ENCODE measurements at regions not wholly inside any gene's neighbourhood (a gene's known extent, or its start where the extent isn't known, plus 50 kb on each side); places are given as distances from the start of the nearest gene placed in this dataset.

GRCh38 chr1:166295656-166296055 is 128.9 kb upstream of the FAM78B start:
- Histone ChIP-seq H3K79me2 (replicated peaks; ENCODE audit: insufficient read depth, low read length) (no peaks in the 10 kb centered on the region), H3K36me3 (ENCODE audit: insufficient read depth, low read length) (no peaks in the 10 kb centered on the region), H3K9me2 (ENCODE audit: insufficient read depth, low read length) (no peaks in the 10 kb centered on the region), H3K27me3 (ENCODE audit: insufficient read depth, low read depth, low read length) (no peaks in the 10 kb centered on the region), H2AFZ (ENCODE audit: low read depth, low read length) (no peak overlapping the region), H3F3A (ENCODE audit: insufficient read depth, low read length, poor library complexity, severe bottlenecking) (no peaks in the 10 kb centered on the region), H3K27ac (ENCODE audit: low read length) (no peak overlapping the region), H3K9ac (ENCODE audit: low read length) (no peak overlapping the region), H3K4me2 (ENCODE audit: low read length) (no peak overlapping the region), H3K9me3 (ENCODE audit: low read length) (no peaks in the 10 kb centered on the region), H4K20me1 (ENCODE audit: insufficient read depth) (no peaks in the 10 kb centered on the region), H3K4me3 (ENCODE audit: low read length) (no peak overlapping the region)
- TF ChIP-seq TAF1 (IDR thresholded peaks at IDR 0.05; ENCODE audit: low read depth) (no peak), POLR2AphosphoS5 (IDR thresholded peaks at IDR 0.05) (no peak), EZH2 (IDR thresholded peaks at IDR 0.05; ENCODE audit: borderline replicate concordance, insufficient read depth, low read length, poor library complexity, severe bottlenecking) (no peak)

- H3F3A ChIP-seq (ENCODE audit: insufficient read depth, low read length, poor library complexity, severe bottlenecking): no peaks in the 10 kb centered on the region
- H3K9me3 ChIP-seq (ENCODE audit: low read length): no peaks in the 10 kb centered on the region
- no peaks in the 10 kb centered on the region for H4K20me1 ChIP-seq (ENCODE audit: insufficient read depth)
- H3K79me2 ChIP-seq (replicated peaks; ENCODE audit: insufficient read depth, low read length): no peaks in the 10 kb centered on the region
- H3K9me2 ChIP-seq (ENCODE audit: insufficient read depth, low read length): no peaks in the 10 kb centered on the region
- H3K27me3 ChIP-seq (ENCODE audit: insufficient read depth, low read depth, low read length): no peaks in the 10 kb centered on the region
- no peak overlapping the region for H2AFZ ChIP-seq (ENCODE audit: low read depth, low read length)
- no peak overlapping the region for H3K9ac ChIP-seq (ENCODE audit: low read length)
- H3K36me3 ChIP-seq (ENCODE audit: insufficient read depth, low read length): no peaks in the 10 kb centered on the region
- no peak overlapping the region for H3K27ac ChIP-seq (ENCODE audit: low read length)
- H3K4me3 ChIP-seq (ENCODE audit: low read length): no peak overlapping the region
- TF ChIP-seq CTCF (IDR thresholded peaks at IDR 0.05; ENCODE audit: poor library complexity, severe bottlenecking): no peak
- no peak for TF ChIP-seq MXI1 (conservative IDR thresholded peaks at IDR 0.05; ENCODE audit: poor library complexity, severe bottlenecking)
- no peak for TF ChIP-seq POLR2AphosphoS5 (IDR thresholded peaks at IDR 0.05)
- no peak for TF ChIP-seq EZH2 (IDR thresholded peaks at IDR 0.05; ENCODE audit: borderline replicate concordance, insufficient read depth, low read length, poor library complexity, severe bottlenecking)
- TF ChIP-seq RAD21 (conservative IDR thresholded peaks at IDR 0.05): no peak
- no peak for TF ChIP-seq SMC3 (conservative IDR thresholded peaks at IDR 0.05; ENCODE audit: poor library complexity)
- no peak for TF ChIP-seq REST (IDR thresholded peaks at IDR 0.05; ENCODE audit: borderline replicate concordance)
- no peak overlapping the region for H3K4me2 ChIP-seq (ENCODE audit: low read length)
Observed at GRCh38 chr1:166297993-166298392, 131.2 kb upstream of the FAM78B start.

- H3K9me3 ChIP-seq (ENCODE audit: low read length): no peaks in the 10 kb centered on the region
- no peaks in the 10 kb centered on the region for H3K9me2 ChIP-seq (ENCODE audit: insufficient read depth, low read length)
- H3K36me3 ChIP-seq (ENCODE audit: insufficient read depth, low read length): no peaks in the 10 kb centered on the region
- no peaks in the 10 kb centered on the region for H3K79me2 ChIP-seq (replicated peaks; ENCODE audit: insufficient read depth, low read length)
- H3K27ac ChIP-seq (ENCODE audit: low read length): no peak overlapping the region
- H3K27me3 ChIP-seq (ENCODE audit: insufficient read depth, low read depth, low read length): no peaks in the 10 kb centered on the region
- TF ChIP-seq EZH2 (IDR thresholded peaks at IDR 0.05; ENCODE audit: borderline replicate concordance, insufficient read depth, low read length, poor library complexity, severe bottlenecking) (no peak), EP300 (conservative IDR thresholded peaks at IDR 0.05; ENCODE audit: poor library complexity, severe bottlenecking) (no peak), REST (IDR thresholded peaks at IDR 0.05; ENCODE audit: borderline replicate concordance) (no peak), POLR2AphosphoS5 (IDR thresholded peaks at IDR 0.05) (no peak), SMC3 (conservative IDR thresholded peaks at IDR 0.05; ENCODE audit: poor library complexity) (no peak), TAF1 (IDR thresholded peaks at IDR 0.05; ENCODE audit: low read depth) (no peak), MXI1 (conservative IDR thresholded peaks at IDR 0.05; ENCODE audit: poor library complexity, severe bottlenecking) (no peak), RAD21 (conservative IDR thresholded peaks at IDR 0.05) (no peak), CTCF (IDR thresholded peaks at IDR 0.05; ENCODE audit: poor library complexity, severe bottlenecking) (no peak)
- no peaks in the 10 kb centered on the region for H4K20me1 ChIP-seq (ENCODE audit: insufficient read depth)
- no peak overlapping the region for H3K4me2 ChIP-seq (ENCODE audit: low read length)
- H3K4me3 ChIP-seq (ENCODE audit: low read length): no peak overlapping the region
- H3F3A ChIP-seq (ENCODE audit: insufficient read depth, low read length, poor library complexity, severe bottlenecking): no peaks in the 10 kb centered on the region
- H3K9ac ChIP-seq (ENCODE audit: low read length): no peak overlapping the region
- H2AFZ ChIP-seq (ENCODE audit: low read depth, low read length): no peak overlapping the region
Observed at GRCh38 chr1:166300767-166301166, 134.0 kb upstream of the FAM78B start.

Measured in neural cell (in vitro differentiated cells).